Upper lobe of right lung (tissue), 1 donor: ENCODE measurements at regions not wholly inside any gene's neighbourhood (a gene's known extent, or its start where the extent isn't known, plus 50 kb on each side); places are given as distances from the start of the nearest gene placed in this dataset.

Source experiments
- ATAC-seq: fragments of 200-7000 bp; cut with Tn5 transposase; one replicate; pipeline ENCODE4 v1.9.1; 2020; ENCODE audit warnings: mild to moderate bottlenecking, moderate library complexity
- DNase-seq: peaks from one replicate; pipeline ENCODE4 v3.0.0-alpha.2; 2020
- H3K27ac ChIP-seq: fragments of 200-600 bp; one replicate; pipeline ENCODE4 v1.8.0; 2022
- H3K27me3 ChIP-seq: fragments of 200-600 bp; one replicate; pipeline ENCODE4 v1.8.0; 2022; ENCODE audit warnings: mild to moderate bottlenecking
- H3K36me3 ChIP-seq: fragments of 200-600 bp; one replicate; pipeline ENCODE4 v1.8.0; 2022
- H3K4me1 ChIP-seq: fragments of 200-600 bp; one replicate; pipeline ENCODE4 v1.8.0; 2022
- H3K4me3 ChIP-seq: fragments of 200-600 bp; one replicate; pipeline ENCODE4 v1.8.0; 2022; ENCODE audit warnings: mild to moderate bottlenecking
- H3K9me3 ChIP-seq: fragments of 200-600 bp; one replicate; pipeline ENCODE4 v1.8.0; 2022
- CTCF ChIP-seq: fragments of 200-600 bp; IDR thresholded peaks from one replicate; pipeline ENCODE4 v1.8.0; 2022; ENCODE audit warnings: antibody characterized with exemption
- intact Hi-C: fragments of 100-400 bp; cut with DNase I; formaldehyde crosslinking; loops from one replicate; pipeline ENCODE4 v1.11.0; 2022
- donor health status: DM: no; HTN: yes; CAD: no; lungs with severe emphysema.

DNA sequence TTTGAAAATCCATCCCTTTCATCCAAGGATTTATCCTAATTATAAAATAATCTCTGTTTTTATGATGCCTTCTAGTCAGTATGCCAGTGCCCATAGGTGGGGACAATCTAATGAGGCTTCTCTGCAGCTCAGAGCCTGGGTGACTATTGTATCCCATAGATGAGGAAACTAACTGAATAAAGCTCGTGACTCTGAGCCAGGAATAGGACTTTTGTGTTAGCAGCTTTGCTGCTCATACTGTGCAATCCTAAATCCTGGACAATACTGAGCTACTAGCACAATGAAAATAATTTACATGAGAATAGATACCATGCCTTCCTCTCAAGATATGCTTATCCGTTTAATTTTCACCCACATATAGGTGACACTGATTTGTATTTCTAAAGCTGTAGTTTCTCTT lies 443.0 kb downstream of the PLK2 start:
- no peak overlapping the region for H3K4me3 ChIP-seq
- peaks cover 17% of the 10 kb centered on the region for H3K4me1 ChIP-seq
- H3K27me3 ChIP-seq, result no peaks in the 10 kb centered on the region
- DNase-seq (no peak), ATAC-seq (no peak)
- no peak overlapping the region for H3K27ac ChIP-seq
- no peaks in the 10 kb centered on the region for H3K36me3 ChIP-seq
- intact Hi-C loops, result no loop called here
- no peaks in the 10 kb centered on the region for H3K9me3 ChIP-seq
- TF ChIP-seq CTCF, result no peak

DNA sequence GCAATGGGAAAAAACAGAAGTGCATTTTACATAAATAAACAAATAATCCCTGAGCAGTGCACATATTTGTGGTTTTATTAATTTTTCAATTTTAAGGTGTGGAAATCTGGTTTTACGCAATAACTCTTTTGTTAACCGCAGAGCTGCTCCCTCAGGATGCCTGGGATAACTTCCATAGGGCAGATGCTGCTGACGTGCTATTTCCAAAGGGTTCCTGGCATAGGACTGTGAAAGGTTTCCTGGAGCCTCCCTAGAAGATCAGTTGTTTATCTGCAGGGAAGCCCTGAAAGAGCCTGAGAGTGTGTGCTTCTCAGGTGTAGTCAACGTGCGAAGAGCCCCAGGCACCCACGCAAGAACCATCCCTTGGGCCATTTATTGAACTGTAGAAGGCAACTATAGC lies 443.5 kb downstream of the PLK2 start:
- Histone ChIP-seq H3K9me3 (no peaks in the 10 kb centered on the region), H3K4me1 (peaks cover 12% of the 10 kb centered on the region), H3K4me3 (no peak overlapping the region), H3K27ac (no peak overlapping the region), H3K27me3 (no peaks in the 10 kb centered on the region), H3K36me3 (no peaks in the 10 kb centered on the region)
- intact Hi-C loops, result no loop called here
- no peak for ATAC-seq
- DNase-seq, result no peak
- TF ChIP-seq CTCF, result no peak

DNA sequence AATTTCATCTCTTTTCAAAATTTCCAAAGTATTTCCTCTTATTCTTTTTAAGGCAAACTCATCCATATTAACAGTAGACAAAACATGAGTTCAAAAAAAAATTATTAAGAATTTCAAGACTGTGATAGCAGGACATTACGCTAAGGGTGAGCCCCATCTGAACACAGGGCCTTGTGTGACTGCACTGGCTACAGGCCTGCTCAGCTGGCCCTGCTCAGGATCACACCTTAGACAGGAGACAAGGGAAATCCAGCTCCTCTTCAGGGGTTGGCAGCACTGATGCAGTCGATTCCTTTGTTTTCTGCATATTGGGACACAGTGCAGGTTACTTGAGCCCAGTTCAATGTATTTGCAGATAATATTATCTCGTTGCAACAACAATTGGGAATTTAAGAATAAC lies 444.7 kb downstream of the PLK2 start:
- no peaks in the 10 kb centered on the region for H3K36me3 ChIP-seq
- no peak for ATAC-seq
- H3K9me3 ChIP-seq, result no peaks in the 10 kb centered on the region
- H3K4me1 ChIP-seq, result peaks cover 10% of the 10 kb centered on the region
- no peak for DNase-seq
- H3K27me3 ChIP-seq, result no peaks in the 10 kb centered on the region
- intact Hi-C loops, result no loop called here
- no peak overlapping the region for H3K4me3 ChIP-seq
- H3K27ac ChIP-seq, result no peak overlapping the region
- no peak for TF ChIP-seq CTCF

DNA sequence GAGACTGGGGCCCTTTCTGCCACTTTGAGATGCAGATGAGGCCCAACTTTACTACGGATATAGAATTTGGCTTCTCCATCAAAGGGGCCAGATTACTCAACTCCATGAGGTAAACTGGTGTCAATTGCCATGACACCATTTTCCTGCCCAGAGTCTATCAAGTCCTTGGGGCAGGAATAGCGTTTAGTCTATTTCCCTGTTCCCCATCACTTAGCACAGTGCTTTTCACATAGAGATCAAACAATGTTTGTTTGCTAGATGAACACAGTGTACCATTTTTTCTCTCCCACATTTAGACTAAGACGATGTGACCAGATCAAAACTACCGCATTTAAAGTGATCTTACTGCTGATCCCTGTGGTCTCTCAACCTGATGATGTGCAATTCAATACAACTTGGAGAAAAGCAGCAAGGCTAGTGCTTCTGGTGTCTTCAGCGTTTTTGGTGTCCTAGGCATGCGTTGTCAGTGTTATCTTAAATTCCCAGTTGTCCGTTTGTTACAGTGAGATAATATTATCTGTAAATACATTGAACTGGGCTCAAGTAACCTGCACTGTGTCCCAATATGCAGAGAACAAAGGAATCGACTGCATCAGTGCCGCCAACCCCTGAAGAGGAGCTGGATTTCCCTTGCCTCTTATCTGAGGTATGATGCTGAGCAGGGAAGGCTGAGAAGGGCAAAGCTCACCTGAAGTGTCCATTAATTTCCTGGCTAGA lies 446.2 kb downstream of the PLK2 start:
- no peaks in the 10 kb centered on the region for H3K27me3 ChIP-seq
- H3K9me3 ChIP-seq, result no peaks in the 10 kb centered on the region
- DNase-seq (no peak), ATAC-seq (no peak)
- H3K4me1 ChIP-seq, result no peaks in the 10 kb centered on the region
- no peak for TF ChIP-seq CTCF
- intact Hi-C loops, result no loop called here
- no peak overlapping the region for H3K27ac ChIP-seq
- H3K36me3 ChIP-seq, result no peaks in the 10 kb centered on the region
- no peak overlapping the region for H3K4me3 ChIP-seq

DNA sequence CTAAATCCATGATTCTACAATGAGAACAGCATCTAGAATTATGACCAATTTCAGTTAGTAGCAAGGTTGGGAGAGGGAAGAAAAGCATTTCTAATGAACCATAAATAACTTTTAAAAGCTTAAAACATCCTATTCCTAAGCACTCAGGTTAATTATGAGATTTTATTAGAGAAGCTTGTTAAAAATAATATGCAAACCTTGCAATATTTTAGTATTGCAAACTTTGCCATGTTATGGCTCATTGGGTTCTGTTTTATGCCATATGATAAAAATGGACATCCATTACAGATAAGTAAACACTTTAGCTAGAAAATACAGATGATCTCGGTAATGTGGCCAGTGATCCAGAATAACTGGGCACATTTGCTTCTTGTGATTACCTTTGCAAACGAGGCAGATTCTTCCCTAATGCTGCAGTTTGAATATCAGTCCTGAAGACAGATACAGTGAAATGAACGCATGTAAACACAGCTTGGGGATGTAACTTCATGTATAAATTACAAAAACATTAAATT lies 447.0 kb downstream of the PLK2 start:
- no peak overlapping the region for H3K27ac ChIP-seq
- no peaks in the 10 kb centered on the region for H3K4me1 ChIP-seq
- ATAC-seq (no peak), DNase-seq (no peak)
- no peak overlapping the region for H3K4me3 ChIP-seq
- no peaks in the 10 kb centered on the region for H3K9me3 ChIP-seq
- no peaks in the 10 kb centered on the region for H3K27me3 ChIP-seq
- intact Hi-C loops, result no loop called here
- H3K36me3 ChIP-seq, result no peaks in the 10 kb centered on the region
- TF ChIP-seq CTCF, result no peak

GRCh38 chr5:58012102-58012501 lies 447.8 kb downstream of the PLK2 start:
- no peak for ATAC-seq
- DNase-seq, result no peak
- intact Hi-C loops, result no loop called here
- Histone ChIP-seq H3K36me3 (no peaks in the 10 kb centered on the region), H3K4me3 (no peak overlapping the region), H3K9me3 (no peaks in the 10 kb centered on the region), H3K27me3 (no peaks in the 10 kb centered on the region), H3K27ac (no peak overlapping the region), H3K4me1 (no peaks in the 10 kb centered on the region)
- TF ChIP-seq CTCF, result no peak
